ENCODE measurements at regions not wholly inside any gene's neighbourhood (a gene's known extent, or its start where the extent isn't known, plus 50 kb on each side); places are given as distances from the start of the nearest gene placed in this dataset.

DNA sequence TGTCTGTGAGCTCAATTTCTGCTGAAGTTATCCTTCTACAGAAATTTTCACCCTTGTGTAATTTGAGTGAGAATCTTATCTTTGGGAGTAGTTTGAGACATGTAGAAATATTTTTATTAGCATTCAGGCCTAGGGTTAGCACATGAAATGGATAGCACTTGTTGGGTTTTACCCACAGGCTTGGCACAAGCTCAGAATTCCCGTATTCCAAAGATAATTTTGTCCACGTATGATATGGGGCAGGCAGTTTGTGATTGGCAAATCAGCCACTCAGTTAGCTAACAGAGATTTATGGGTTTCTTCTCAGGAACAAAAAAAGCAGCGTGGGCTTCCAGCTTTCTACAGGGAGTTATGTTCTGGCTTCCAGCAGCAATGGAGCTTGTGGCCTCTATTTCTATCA, 117.9 kb upstream of the DCAF8L1 start:
- TF ChIP-seq, protein P1, sequence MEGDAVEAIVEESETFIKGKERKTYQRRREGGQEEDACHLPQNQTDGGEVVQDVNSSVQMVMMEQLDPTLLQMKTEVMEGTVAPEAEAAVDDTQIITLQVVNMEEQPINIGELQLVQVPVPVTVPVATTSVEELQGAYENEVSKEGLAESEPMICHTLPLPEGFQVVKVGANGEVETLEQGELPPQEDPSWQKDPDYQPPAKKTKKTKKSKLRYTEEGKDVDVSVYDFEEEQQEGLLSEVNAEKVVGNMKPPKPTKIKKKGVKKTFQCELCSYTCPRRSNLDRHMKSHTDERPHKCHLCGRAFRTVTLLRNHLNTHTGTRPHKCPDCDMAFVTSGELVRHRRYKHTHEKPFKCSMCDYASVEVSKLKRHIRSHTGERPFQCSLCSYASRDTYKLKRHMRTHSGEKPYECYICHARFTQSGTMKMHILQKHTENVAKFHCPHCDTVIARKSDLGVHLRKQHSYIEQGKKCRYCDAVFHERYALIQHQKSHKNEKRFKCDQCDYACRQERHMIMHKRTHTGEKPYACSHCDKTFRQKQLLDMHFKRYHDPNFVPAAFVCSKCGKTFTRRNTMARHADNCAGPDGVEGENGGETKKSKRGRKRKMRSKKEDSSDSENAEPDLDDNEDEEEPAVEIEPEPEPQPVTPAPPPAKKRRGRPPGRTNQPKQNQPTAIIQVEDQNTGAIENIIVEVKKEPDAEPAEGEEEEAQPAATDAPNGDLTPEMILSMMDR (IDR thresholded peaks at IDR 0.05), result no peak

DNA sequence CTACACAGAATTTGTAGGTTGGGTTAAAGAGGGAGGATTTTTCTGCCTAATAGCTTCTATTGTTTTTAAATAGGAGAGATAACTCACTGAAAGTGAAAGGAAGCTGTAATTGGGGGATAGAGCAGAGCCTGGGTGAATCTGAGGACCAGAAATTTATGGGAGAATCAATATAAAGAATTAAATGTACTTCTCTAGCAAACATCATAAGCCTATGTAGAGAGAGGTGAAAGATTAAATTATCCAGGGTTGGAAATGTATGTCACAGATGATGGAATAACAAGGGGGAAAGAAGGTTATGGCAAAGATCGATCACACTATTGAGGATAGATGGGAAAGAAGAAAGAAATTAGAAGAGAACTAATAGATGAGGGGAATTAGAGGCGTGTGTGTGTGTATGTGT, 104.4 kb upstream of the DCAF8L1 start:
- Mint-ChIP-seq H3K9me3 (peaks cover 3% of the 10 kb centered on the region), H3K27me3 (no peaks in the 10 kb centered on the region), H3K36me3 (ENCODE audit: low read depth) (no peaks in the 10 kb centered on the region), H3K27ac (no peak overlapping the region), H3K4me3 (no peak overlapping the region), H3K4me1 (no peaks in the 10 kb centered on the region)
- intact Hi-C loops (cut with micrococcal nuclease), result no loop called here
- DNase-seq (no peak), ATAC-seq (ENCODE audit: low read depth) (no peak)
- ChIA-PET POLR2A (no interaction called here), CTCF (no interaction called here)
- TF ChIP-seq, protein P1 (IDR thresholded peaks at IDR 0.05), result no peak

More for the DNA sequence above, 117.9 kb upstream of the DCAF8L1 start:
- ATAC-seq (ENCODE audit: low read depth), result no peak
- ChIA-PET POLR2A (no interaction called here), CTCF (no interaction called here)
- Mint-ChIP-seq H3K27ac (no peak overlapping the region), H3K27me3 (no peaks in the 10 kb centered on the region), H3K4me3 (no peak overlapping the region), H3K9me3 (no peaks in the 10 kb centered on the region), H3K4me1 (no peaks in the 10 kb centered on the region), H3K36me3 (ENCODE audit: low read depth) (no peaks in the 10 kb centered on the region)
- no peak for DNase-seq
- intact Hi-C loops (cut with micrococcal nuclease), result no loop called here

- no peaks in the 10 kb centered on the region for H3K4me1 Mint-ChIP-seq
- ATAC-seq (ENCODE audit: low read depth) (no peak), DNase-seq (no peak)
- ChIA-PET CTCF (no interaction called here), POLR2A (no interaction called here)
- intact Hi-C loops (cut with micrococcal nuclease), result no loop called here
- H3K36me3 Mint-ChIP-seq (ENCODE audit: low read depth), result no peaks in the 10 kb centered on the region
- no peak overlapping the region for H3K4me3 Mint-ChIP-seq
- TF ChIP-seq, protein P1 (IDR thresholded peaks at IDR 0.05), result no peak
- no peaks in the 10 kb centered on the region for H3K27me3 Mint-ChIP-seq
- H3K27ac Mint-ChIP-seq, result no peak overlapping the region
- no peaks in the 10 kb centered on the region for H3K9me3 Mint-ChIP-seq
Observed at GRCh38 chrX:28058901-28059300, 77.7 kb upstream of the DCAF8L1 start.

GRCh38 chrX:28042826-28043564, 61.7 kb upstream of the DCAF8L1 start:
- TF ChIP-seq, protein P1 (IDR thresholded peaks at IDR 0.05), result no peak
- Mint-ChIP-seq H3K36me3 (ENCODE audit: low read depth) (no peaks in the 10 kb centered on the region), H3K4me1 (no peaks in the 10 kb centered on the region), H3K27ac (no peak overlapping the region), H3K27me3 (no peaks in the 10 kb centered on the region), H3K4me3 (no peak overlapping the region), H3K9me3 (peaks cover 9% of the 10 kb centered on the region)
- POLR2A ChIA-PET, result no interaction called here
- no peak for ATAC-seq (ENCODE audit: low read depth)
- no peak for DNase-seq
- intact Hi-C loops (cut with micrococcal nuclease), result no loop called here
- CTCF ChIA-PET, result no interaction called here

- Mint-ChIP-seq H3K4me3 (no peak overlapping the region), H3K4me1 (no peaks in the 10 kb centered on the region), H3K27me3 (no peaks in the 10 kb centered on the region), H3K9me3 (peaks cover 9% of the 10 kb centered on the region), H3K27ac (no peak overlapping the region), H3K36me3 (ENCODE audit: low read depth) (no peaks in the 10 kb centered on the region)
- intact Hi-C loops (cut with micrococcal nuclease), result no loop called here
- DNase-seq, result no peak
- TF ChIP-seq, protein P1 (IDR thresholded peaks at IDR 0.05), result no peak
- ChIA-PET POLR2A (no interaction called here), CTCF (no interaction called here)
- ATAC-seq (ENCODE audit: low read depth), result no peak
Observed at GRCh38 chrX:28042260-28042659, 61.0 kb upstream of the DCAF8L1 start.

Data from activated B cell treated with CpG ODN at 0.5 μM for 24 hours (primary cell).